ENCODE measurements at regions not wholly inside any gene's neighbourhood (a gene's known extent, or its start where the extent isn't known, plus 50 kb on each side); places are given as distances from the start of the nearest gene placed in this dataset.

GRCh38 chr11:70028147-70028855 is 49.8 kb upstream of the ANO1 start:
- Histone ChIP-seq H3K4me3 (replicated peaks in 1 of 4; ENCODE audit: control extremely low read depth in 1 of 4, insufficient read depth in 1 of 4, low read depth in 3 of 4, low read length in 4 of 4) (no peak overlapping the region), H2AFZ (ENCODE audit: low read length) (no peak overlapping the region), H3K27me3 (ENCODE audit: control insufficient read depth, insufficient read depth, low read length) (no peaks in the 10 kb centered on the region), H3K79me2 (ENCODE audit: control insufficient read depth, insufficient read depth, low read length) (no peaks in the 10 kb centered on the region), H4K20me1 (ENCODE audit: control insufficient read depth, extremely low read depth, insufficient read depth, low read length) (no peaks in the 10 kb centered on the region), H3K9ac (ENCODE audit: insufficient read depth, low read length) (no peak overlapping the region), H3K9me3 (ENCODE audit: control insufficient read depth, insufficient read depth, low read depth, low read length) (no peaks in the 10 kb centered on the region), H3K36me3 (ENCODE audit: control insufficient read depth, insufficient read depth, low read length) (no peaks in the 10 kb centered on the region), H3K4me1 (ENCODE audit: control insufficient read depth, extremely low read depth, insufficient read depth, low read length) (no peaks in the 10 kb centered on the region), H3K4me2 (ENCODE audit: extremely low read depth, insufficient read depth, low read length) (no peak overlapping the region), H3K27ac (ENCODE audit: insufficient read depth, low read length) (no peak overlapping the region)
- DNase-seq (ENCODE audit: low read depth in 2 of 2): no peak
- TF ChIP-seq EZH2 (IDR thresholded peaks at IDR 0.05; ENCODE audit: low read length, missing control alignments) (no peak), CTCF (conservative IDR thresholded peaks at IDR 0.05 in 1 of 2, IDR thresholded peaks at IDR 0.05 in 1 of 2; ENCODE audit: low read depth in 1 of 2, low read length in 2 of 2) (no peak)

All from fibroblast of lung (primary cell).